Thyroid gland (tissue), 4 donors: ENCODE measurements at regions not wholly inside any gene's neighbourhood (a gene's known extent, or its start where the extent isn't known, plus 50 kb on each side); places are given as distances from the start of the nearest gene placed in this dataset.

ENCODE experiments used
- POLR2A ChIP-seq, 2 donors: fragments of 450-650 bp; IDR thresholded peaks; one replicate each; pipeline ENCODE4 v1.6.1; 2017; ENCODE audit warnings: antibody characterized with exemption in 2 of 2, mild to moderate bottlenecking in 2 of 2, moderate library complexity in 1 of 2
- TF ChIP-seq, protein P1 (sequence below), 6 experiments: fragments of 200-600 bp in 3 of 6; fragments of 450-650 bp in 3 of 6; sonication (generic) in 3 of 6; IDR thresholded peaks; one replicate each; pipeline ENCODE4 v1.5.1; 2016 to 2019; ENCODE audit warnings: antibody characterized with exemption in 6 of 6, mild to moderate bottlenecking in 2 of 6, inconsistent platforms in 1 of 6, moderate library complexity in 1 of 6

DNA sequence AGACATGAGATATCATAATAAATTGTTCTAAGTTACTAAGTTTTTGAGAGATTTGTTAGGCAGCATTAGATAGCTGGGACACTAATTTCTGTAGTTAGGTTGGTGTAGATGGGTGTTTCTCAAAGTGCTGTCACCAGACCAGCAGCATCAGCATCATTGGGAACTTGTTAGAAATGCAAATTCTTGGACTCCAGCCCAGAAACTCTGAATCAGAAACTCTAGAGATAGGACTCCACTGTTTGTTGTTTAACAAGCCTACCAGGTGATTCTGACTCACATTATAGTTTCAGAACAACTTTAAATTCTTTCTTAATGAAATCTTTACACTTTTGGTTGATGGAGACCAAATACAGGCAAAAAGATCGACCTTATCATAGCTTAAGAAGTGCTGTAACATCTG lies 173.7 kb downstream of the PABPC4L start:
- TF ChIP-seq, protein P1, sequence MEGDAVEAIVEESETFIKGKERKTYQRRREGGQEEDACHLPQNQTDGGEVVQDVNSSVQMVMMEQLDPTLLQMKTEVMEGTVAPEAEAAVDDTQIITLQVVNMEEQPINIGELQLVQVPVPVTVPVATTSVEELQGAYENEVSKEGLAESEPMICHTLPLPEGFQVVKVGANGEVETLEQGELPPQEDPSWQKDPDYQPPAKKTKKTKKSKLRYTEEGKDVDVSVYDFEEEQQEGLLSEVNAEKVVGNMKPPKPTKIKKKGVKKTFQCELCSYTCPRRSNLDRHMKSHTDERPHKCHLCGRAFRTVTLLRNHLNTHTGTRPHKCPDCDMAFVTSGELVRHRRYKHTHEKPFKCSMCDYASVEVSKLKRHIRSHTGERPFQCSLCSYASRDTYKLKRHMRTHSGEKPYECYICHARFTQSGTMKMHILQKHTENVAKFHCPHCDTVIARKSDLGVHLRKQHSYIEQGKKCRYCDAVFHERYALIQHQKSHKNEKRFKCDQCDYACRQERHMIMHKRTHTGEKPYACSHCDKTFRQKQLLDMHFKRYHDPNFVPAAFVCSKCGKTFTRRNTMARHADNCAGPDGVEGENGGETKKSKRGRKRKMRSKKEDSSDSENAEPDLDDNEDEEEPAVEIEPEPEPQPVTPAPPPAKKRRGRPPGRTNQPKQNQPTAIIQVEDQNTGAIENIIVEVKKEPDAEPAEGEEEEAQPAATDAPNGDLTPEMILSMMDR (IDR thresholded peaks at IDR 0.05), result no peak
- no peak for TF ChIP-seq POLR2A (IDR thresholded peaks at IDR 0.05)
